GM10266 (cell line): ENCODE measurements at regions not wholly inside any gene's neighbourhood (a gene's known extent, or its start where the extent isn't known, plus 50 kb on each side); places are given as distances from the start of the nearest gene placed in this dataset.
"Not testable (repeated sequence)": the region's sequence is repeated elsewhere in the genome, so short reads cannot be mapped to it uniquely, and the experiment has no call there.

ENCODE experiments used
- DNase-seq: peaks from one replicate; pipeline ENCODE4 v3.0.0; 2012; ENCODE audit errors: extremely low spot score
- CTCF ChIP-seq: IDR thresholded peaks from 2 replicates; pipeline ENCODE4 v1.5.1; 2012; ENCODE audit warnings: mild to moderate bottlenecking, low read depth; ENCODE audit not compliant: control insufficient read depth, insufficient read depth; ENCODE audit errors: missing control alignments

- no peak for DNase-seq
- TF ChIP-seq CTCF: no peak
Measured at GRCh38 chr5:67774786-67775185, 440.8 kb upstream of the PIK3R1 start.

DNA sequence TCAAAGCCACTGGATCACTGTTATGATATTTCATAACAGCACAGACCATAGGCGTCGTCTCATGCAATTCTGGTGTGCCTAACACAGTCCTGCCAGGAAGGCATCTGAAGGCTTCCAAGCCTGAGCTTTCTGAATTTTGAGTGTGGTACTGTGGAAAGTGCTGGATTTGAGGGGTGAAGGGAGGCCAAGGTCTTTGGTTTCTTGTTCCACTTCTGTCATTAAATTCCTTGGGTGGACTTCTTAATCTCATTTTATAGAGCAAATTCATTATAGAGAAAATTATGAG, 441.3 kb upstream of the PIK3R1 start:
- no peak for TF ChIP-seq CTCF
- DNase-seq: no peak

- TF ChIP-seq CTCF: no peak
- no peak for DNase-seq
Measured at GRCh38 chr5:67773411-67774266, 441.9 kb upstream of the PIK3R1 start.

- no peak for DNase-seq
- no peak for TF ChIP-seq CTCF
Measured at GRCh38 chr5:67771791-67772190, 443.8 kb upstream of the PIK3R1 start.

DNA sequence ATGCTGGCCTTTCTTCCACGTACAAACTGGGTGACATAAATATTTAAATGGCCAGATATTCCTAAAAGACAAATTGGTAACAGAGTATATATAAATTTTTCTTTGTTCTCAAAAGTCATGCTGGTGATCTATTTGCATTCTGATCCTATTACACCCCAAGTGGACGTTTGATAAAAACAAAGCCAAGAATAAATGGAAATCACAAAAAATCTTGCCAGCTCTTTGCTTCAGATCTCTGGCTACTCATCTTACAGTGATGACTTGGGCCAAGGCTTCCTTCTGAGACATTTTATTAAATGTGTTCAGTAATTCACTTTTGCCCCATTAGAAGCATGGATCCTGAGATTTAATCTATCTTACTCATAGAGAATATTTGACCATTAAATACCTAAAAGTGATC, 444.3 kb upstream of the PIK3R1 start:
- no peak for DNase-seq
- no peak for TF ChIP-seq CTCF

GRCh38 chr5:67770431-67771025, 445.0 kb upstream of the PIK3R1 start:
- no peak for DNase-seq
- no peak for TF ChIP-seq CTCF

- TF ChIP-seq CTCF: no peak
- DNase-seq: no peak
Measured at GRCh38 chr5:67765697-67766096, 449.9 kb upstream of the PIK3R1 start.

DNA sequence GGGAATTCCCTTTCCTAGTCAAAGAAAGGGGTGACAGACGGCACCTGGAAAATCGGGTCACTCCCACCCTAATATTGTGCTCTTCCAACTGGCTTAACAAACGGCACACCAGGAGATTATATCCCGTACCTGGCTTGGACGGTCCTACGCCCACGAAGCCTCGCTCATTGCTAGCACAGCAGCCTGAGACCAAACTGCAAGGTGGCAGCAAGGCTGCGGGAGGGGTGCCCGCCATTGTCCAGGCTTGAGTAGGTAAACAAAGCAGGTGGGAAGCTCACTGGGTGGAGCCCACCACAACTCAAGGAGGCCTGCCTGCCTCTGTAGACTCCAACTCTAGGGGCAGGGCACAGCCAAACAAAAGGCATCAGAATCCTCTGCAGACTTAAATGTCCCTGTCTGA, 457.8 kb upstream of the PIK3R1 start:
- DNase-seq: not testable (repeated sequence)
